ENCODE measurements at regions not wholly inside any gene's neighbourhood (a gene's known extent, or its start where the extent isn't known, plus 50 kb on each side); places are given as distances from the start of the nearest gene placed in this dataset.

- H3K4me1 ChIP-seq (ENCODE audit: control insufficient read depth in 1 of 2, insufficient read depth in 2 of 2, low read depth in 1 of 2, low read length in 1 of 2) = peaks cover 0 to 4% of the 10 kb centered on the region in 2 experiments; a peak in 2 of 4 replicates
- DNase-seq = no peak
- CTCF ChIA-PET = interaction anchor here (1.2 to 1.4 kb wide), 2 partner anchors 48 to 797 kb away, joined by 3 read pairs; no protein-coding TSS in a partner anchor
- WGBS (ENCODE audit: low lambda C conversion rate) = 74% methylated on average over 6 of the region's 6 CpGs
- no peak overlapping the region for H3K27ac ChIP-seq (ENCODE audit: low read depth in 2 of 2, low read length in 1 of 2)
- H3K9ac ChIP-seq = no peak overlapping the region
- no peak overlapping the region for H2AFZ ChIP-seq (ENCODE audit: low read depth)
- H4K20me1 ChIP-seq (ENCODE audit: insufficient read depth) = no peaks in the 10 kb centered on the region
- H3F3A ChIP-seq (replicated peaks; ENCODE audit: insufficient read depth) = no peaks in the 10 kb centered on the region
- H3K4me3 ChIP-seq (ENCODE audit: low read depth in 2 of 2, low read length in 1 of 2) = no peak overlapping the region
- no peaks in the 10 kb centered on the region for H3K27me3 ChIP-seq (ENCODE audit: insufficient read depth)
- no peaks in the 10 kb centered on the region for H3K79me2 ChIP-seq (ENCODE audit: insufficient read depth)
- H3K9me2 ChIP-seq = no peaks in the 10 kb centered on the region
- no peaks in the 10 kb centered on the region for H3K36me3 ChIP-seq (replicated peaks in 1 of 2; ENCODE audit: control insufficient read depth in 1 of 2, insufficient read depth in 2 of 2, low read length in 1 of 2)
- no peak for TF ChIP-seq MXI1 (IDR thresholded peaks at IDR 0.05; ENCODE audit: low read depth, low read length)
- no peak for TF ChIP-seq USF2 (IDR thresholded peaks at IDR 0.05; ENCODE audit: borderline replicate concordance, low read depth, low read length)
- TF ChIP-seq USF1 (IDR thresholded peaks at IDR 0.05; ENCODE audit: borderline replicate concordance, low read depth) = no peak
- no peak for TF ChIP-seq IRF3 (IDR thresholded peaks at IDR 0.05; ENCODE audit: low read depth, low read length)
- POLR2A ChIA-PET = no interaction called here
- peaks cover 3% of the 10 kb centered on the region; the same call in 1 of the 2 replicates for H3K9me3 ChIP-seq
- no peak overlapping the region for H3K4me2 ChIP-seq
Observed at GRCh38 chr2:180174580-180174979, 167.5 kb upstream of the CWC22 start.

GRCh38 chr2:180169474-180169873 lies 162.4 kb upstream of the CWC22 start:
- CTCF ChIA-PET = no interaction called here

More at GRCh38 chr2:180169474-180169873, 162.4 kb upstream of the CWC22 start:
- no peak for DNase-seq
- POLR2A ChIA-PET = no interaction called here
- H3K79me2 ChIP-seq (ENCODE audit: insufficient read depth) = no peaks in the 10 kb centered on the region
- TF ChIP-seq SMC3 (IDR thresholded peaks at IDR 0.05; ENCODE audit: low read depth, low read length) (no peak), GATA2 (CRISPR knock-in tag; IDR thresholded peaks at IDR 0.05) (no peak), FOXM1 (IDR thresholded peaks at IDR 0.05; ENCODE audit: low read depth) (no peak), FOSL2 (IDR thresholded peaks at IDR 0.05; ENCODE audit: borderline replicate concordance, low read depth) (no peak), USF1 (IDR thresholded peaks at IDR 0.05; ENCODE audit: borderline replicate concordance, low read depth) (no peak), CTCF (IDR thresholded peaks at IDR 0.05) (no peak), EZH2phosphoT487 (IDR thresholded peaks at IDR 0.05; ENCODE audit: borderline replicate concordance, low read depth) (no peak), RXRA (IDR thresholded peaks at IDR 0.05; ENCODE audit: borderline replicate concordance, low read depth) (no peak), MEF2A (IDR thresholded peaks at IDR 0.05; ENCODE audit: borderline replicate concordance, low read depth) (no peak), POLR2AphosphoS5 (IDR thresholded peaks at IDR 0.05; ENCODE audit: low read depth, low read length) (no peak), REST (IDR thresholded peaks at IDR 0.05; ENCODE audit: low read depth, low read length) (no peak), JUND (IDR thresholded peaks at IDR 0.05) (no peak), TEAD4 (IDR thresholded peaks at IDR 0.05; ENCODE audit: borderline replicate concordance, insufficient read depth) (no peak), IRF3 (IDR thresholded peaks at IDR 0.05; ENCODE audit: low read depth, low read length) (no peak)
- H3K4me2 ChIP-seq = no peak overlapping the region
- no peak overlapping the region for H3K27ac ChIP-seq (ENCODE audit: low read depth in 2 of 2, low read length in 1 of 2)
- H3K4me1 ChIP-seq (ENCODE audit: control insufficient read depth in 1 of 2, insufficient read depth in 2 of 2, low read depth in 1 of 2, low read length in 1 of 2) = no peaks in the 10 kb centered on the region
- no peaks in the 10 kb centered on the region for H4K20me1 ChIP-seq (ENCODE audit: insufficient read depth)
- no peak overlapping the region for H2AFZ ChIP-seq (ENCODE audit: low read depth)
- no peaks in the 10 kb centered on the region for H3K36me3 ChIP-seq (replicated peaks in 1 of 2; ENCODE audit: control insufficient read depth in 1 of 2, insufficient read depth in 2 of 2, low read length in 1 of 2)
- no peaks in the 10 kb centered on the region for H3K27me3 ChIP-seq (ENCODE audit: insufficient read depth)
- no peaks in the 10 kb centered on the region for H3F3A ChIP-seq (replicated peaks; ENCODE audit: insufficient read depth)
- H3K9me3 ChIP-seq = peaks cover 3% of the 10 kb centered on the region; the same call in 1 of the 2 replicates
- H3K9me2 ChIP-seq = no peaks in the 10 kb centered on the region
- no peak overlapping the region for H3K9ac ChIP-seq
- no peak overlapping the region for H3K4me3 ChIP-seq (ENCODE audit: low read depth in 2 of 2, low read length in 1 of 2)

Measured in SK-N-SH (cell line).